ENCODE measurements at regions not wholly inside any gene's neighbourhood (a gene's known extent, or its start where the extent isn't known, plus 50 kb on each side); places are given as distances from the start of the nearest gene placed in this dataset.

- no peak for TF ChIP-seq CTCF (tag by site-specific recombination; IDR thresholded peaks at IDR 0.05)
- TF ChIP-seq ZNF664 (tag by site-specific recombination; IDR thresholded peaks at IDR 0.05) = no peak
- no peak for TF ChIP-seq ZNF18 (tag by site-specific recombination; IDR thresholded peaks at IDR 0.05)
- TF ChIP-seq ZNF362 (tag by site-specific recombination; IDR thresholded peaks at IDR 0.05) = no peak
- no peak for TF ChIP-seq ZSCAN16 (tag by site-specific recombination; IDR thresholded peaks at IDR 0.05)
- no peak for TF ChIP-seq ZSCAN23 (tag by site-specific recombination; IDR thresholded peaks at IDR 0.05)
- TF ChIP-seq GLI4 (tag by site-specific recombination; IDR thresholded peaks at IDR 0.05) = no peak
- no peak for TF ChIP-seq PATZ1 (tag by site-specific recombination; IDR thresholded peaks at IDR 0.05)
These were observed 97.5 kb downstream of the DNAJB9 start for GRCh38 chr7:108667216-108667615.
